ENCODE measurements at regions not wholly inside any gene's neighbourhood (a gene's known extent, or its start where the extent isn't known, plus 50 kb on each side); places are given as distances from the start of the nearest gene placed in this dataset.

DNA sequence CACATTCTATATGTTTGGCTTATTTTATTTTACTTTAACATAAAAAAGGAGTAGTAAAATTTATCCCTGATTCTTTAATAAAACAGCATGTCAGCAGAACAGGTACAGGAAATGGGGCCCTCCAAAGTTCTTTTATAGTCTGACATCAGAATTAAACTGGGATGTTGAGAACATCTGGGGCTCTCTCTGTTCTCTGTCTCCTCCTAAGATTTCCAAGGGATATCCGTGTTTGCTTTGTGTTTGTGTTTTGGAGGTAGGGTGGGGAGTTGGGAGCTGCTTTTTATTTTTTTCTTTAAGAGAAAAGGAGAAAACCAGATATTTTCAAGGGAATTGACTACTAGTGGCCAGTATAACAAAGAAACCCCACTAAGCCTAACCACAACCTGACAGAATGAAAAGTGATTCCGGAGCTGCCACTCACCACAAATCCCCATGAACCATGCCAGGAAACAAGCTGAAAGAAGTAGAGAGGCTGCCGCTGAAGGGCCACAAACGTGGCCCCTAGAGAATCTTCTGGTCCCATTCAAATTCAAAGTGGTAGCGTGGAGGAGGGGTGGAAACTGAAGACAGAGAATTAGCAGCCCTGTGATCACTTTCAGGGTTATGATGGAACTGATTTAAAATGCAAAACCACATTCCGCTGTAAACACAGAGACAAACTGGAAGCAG lies 369.6 kb upstream of the ADGRL2 start:
- DNase-seq, result no peak

DNA sequence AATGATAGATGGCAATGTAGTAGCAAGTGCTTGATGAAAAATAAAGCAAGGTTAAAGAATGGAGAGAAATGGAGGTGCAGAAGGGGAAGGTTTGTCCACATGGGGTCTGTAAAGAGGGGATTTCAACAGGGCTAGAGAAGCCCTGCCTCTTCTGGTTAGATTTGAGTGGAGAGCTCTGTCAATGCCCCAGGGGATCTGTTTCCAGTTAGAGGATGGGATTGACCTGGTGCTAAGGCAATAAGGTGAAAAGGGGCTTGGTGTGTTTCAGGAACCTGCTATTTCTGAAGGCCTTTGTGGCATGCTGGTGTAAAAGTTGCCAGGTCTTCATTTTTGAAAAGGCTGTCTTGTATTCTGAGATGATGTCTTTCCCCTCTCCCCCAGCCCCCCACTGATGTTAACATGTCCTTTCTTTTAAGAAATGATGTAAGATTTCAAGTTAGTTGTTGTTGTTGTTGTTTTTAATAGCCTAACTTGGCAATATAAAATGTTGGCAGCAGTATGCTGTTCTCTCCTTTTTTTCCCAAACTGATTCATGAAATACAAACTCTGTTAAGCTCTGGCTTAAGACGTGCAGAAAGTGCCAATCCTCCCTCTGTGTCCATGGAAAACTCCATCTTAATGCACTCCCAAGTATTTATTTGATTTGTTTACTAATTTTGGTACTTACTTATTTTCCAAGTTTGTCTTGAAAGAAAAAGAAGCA lies 370.3 kb upstream of the ADGRL2 start:
- DNase-seq, result no peak

DNA sequence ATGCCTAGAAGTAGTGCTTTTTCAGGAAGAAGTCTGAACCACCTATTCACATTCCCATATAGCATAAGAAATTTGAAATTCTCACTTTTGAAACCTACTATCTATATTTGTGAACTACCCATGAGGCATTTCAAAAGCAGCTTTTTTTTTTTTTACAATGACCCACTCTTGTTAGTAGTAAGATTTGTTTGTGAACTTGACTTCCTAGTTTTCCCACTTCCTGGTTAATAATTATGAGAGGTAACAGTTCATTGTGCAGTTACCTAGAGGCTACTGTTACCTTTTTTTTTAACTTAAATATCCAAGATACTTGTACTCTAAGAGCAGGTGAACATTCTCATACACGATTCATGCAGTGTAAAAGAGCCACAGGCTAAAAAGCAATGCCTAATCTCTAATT lies 371.7 kb upstream of the ADGRL2 start:
- DNase-seq, result no peak

DNA sequence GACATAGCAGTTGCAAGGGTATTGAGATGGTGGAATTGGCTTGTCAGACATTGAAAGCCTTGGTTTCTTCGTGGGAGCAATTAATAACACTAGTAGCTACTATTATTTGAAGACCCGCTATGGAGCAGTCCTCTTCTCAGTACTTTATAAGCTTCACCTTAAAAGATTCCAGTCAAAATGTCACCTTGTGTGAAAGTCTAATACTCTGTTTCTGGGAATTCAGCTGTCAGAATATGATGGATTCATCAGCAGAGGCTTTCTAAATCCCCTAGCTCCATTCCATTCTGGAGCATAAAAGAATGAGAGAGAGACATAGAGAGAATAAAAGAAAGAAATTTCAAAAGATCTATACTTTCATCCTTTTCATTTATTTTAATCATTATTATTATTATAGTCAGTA lies 375.9 kb upstream of the ADGRL2 start:
- no peak for DNase-seq

DNA sequence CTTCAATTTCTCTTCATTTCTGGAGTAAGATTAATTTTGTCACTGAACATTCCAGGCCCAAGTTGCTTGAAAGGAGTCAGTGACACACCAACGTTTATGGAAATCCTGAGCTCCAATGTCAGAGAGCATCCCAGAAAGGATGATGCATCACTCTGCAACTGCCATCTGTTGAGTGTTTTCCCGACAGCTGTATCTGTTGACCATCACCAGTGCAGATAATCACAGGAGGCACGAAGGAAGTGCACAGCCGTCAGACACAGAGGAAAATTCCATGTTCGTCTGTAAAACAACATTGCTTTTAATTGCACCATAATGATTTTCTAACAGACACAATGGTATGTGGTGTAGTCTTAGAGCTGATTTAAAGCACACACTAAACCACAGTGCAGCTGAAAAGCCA lies 376.7 kb upstream of the ADGRL2 start:
- DNase-seq, result no peak

DNA sequence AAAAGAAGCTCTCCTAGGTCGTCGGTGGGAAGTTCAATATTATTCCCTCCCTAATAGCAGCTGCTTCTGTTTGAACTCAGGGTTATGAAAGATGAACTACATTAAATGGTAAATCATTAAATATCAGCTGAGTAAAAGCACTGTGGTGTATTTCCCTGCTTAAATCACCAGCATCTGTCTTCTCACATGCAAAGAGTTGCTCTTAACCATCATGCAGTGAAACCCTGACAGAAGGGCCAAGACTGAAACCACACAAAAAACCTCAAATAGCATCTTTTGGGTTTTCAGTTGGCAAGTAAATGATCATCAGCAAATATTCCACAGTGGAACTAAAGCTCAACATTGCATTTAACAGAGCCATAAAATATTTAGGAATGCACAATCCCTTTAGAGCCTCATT lies 380.0 kb upstream of the ADGRL2 start:
- no peak for DNase-seq

DNA sequence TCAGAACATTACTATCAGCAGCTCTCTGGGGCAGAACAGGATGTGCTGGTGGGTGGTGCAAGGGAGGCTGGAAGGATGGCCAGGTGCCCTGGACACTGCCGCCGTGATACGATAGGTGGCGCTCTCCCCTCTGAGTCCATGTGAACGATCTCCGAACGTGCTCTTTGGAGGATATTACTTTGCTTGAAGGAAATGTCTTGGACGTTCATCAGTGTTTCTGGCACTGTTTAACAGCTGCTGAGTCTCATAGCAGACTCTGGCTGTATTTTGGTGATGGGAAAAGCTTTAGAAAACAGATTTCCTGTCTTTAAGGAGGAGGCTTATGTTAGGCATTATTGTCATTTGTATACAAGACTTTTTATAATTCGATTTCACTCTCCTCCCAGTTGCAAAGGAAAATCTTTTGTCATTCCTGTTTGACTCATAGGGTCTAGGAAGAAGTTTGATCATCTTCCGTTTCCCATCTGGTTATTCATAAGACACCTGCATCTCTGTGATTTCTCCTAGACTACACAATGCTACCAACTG lies 386.2 kb upstream of the ADGRL2 start:
- peak; percentile 89 for DNase-seq

DNA sequence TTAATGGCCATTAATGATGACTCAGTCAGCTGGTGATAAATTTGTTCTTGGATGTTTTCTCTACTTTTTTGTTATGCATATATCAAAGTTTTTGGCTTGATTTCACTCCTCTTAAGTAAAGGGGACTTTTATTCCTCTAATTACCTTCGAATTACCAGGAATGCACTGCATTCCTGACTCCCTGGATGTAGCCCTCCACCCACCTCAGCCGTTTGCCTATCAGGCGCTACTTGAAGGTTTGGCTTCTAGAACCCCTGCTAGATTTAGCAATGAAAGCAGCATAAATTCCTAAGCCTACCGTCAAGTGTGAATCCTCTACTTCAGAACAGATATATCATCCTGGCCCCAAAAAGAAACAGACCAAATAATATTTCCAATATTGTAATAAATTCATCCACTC lies 387.8 kb upstream of the ADGRL2 start:
- DNase-seq, result no peak

DNA sequence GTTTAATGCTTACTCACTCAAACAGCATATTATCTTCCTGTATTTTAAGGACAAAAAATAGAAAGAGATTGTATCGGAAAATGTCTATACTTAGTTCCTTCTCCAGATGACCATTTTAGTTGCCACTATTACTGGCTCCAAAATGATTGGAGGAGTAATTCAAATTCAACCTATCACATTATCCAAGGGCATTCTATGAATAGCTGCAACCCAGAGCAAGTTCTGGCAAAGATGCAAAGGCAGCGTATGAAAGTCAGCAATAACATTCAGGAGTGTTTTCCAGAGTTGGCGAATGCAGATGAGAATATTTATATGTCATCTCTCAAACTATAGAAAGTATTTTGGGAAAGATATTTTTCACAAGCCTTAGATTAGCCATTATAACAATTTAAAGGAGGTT lies 389.8 kb upstream of the ADGRL2 start:
- peak; percentile 43 for DNase-seq

DNA sequence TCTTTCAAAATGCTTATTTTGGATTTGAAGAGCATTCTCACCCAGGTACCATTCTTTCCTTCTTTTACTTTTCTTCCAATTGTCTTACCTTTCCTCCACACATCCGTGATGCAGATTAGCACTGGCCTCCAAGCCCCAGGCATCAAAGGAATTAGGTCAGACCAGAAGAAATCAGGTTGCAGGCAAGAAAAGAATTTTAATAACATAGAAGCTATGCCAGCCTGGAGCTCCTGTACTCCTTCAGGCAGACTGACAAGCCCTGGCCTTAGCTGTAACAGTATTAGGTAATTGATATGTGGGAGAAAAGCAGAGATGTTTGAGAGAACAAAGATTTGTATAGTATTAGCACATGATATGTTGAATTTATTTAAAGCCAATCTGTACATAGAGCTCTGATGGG lies 390.4 kb upstream of the ADGRL2 start:
- DNase-seq, result no peak

DNA sequence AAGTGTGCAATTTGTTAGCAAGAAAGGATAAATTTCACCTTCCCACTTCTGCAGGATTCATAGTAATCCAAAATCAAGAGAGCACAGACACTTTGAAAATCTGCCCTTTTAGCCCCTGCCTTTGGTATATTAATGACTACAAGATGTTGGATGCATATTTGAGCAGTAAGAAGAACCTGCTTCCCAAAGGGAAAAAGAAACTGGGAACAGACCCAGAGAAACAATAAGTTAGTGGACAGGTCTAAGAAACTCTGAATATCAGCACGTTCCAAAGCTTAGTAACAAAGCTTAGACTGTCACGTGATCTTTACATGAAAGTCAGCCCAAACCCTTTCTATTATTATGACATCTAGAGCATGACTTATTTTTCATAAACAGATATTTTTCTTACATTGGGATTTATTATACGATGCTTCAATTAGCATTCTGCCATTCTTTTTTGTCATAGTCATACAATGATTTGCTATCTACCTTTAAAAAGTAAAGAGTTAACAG lies 390.9 kb upstream of the ADGRL2 start:
- DNase-seq, result no peak

DNA sequence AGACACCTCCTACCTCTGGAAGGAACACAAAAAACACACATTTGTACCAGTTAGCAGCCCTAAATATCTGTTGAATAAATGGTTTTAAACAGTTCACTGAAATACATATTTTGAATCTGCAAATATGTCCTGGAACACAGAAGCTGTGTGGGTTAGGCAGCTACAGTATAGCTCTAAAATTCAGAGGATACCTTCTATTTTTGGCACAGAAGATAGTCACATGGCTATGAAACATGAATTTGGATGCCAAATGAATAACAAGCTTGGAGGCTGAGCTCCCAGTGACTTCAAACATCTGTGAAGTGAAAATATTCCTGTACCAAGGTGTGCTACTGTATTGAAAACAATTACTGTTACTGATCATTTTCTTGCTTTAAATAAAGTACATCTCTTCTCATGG lies 391.5 kb upstream of the ADGRL2 start:
- no peak for DNase-seq

DNA sequence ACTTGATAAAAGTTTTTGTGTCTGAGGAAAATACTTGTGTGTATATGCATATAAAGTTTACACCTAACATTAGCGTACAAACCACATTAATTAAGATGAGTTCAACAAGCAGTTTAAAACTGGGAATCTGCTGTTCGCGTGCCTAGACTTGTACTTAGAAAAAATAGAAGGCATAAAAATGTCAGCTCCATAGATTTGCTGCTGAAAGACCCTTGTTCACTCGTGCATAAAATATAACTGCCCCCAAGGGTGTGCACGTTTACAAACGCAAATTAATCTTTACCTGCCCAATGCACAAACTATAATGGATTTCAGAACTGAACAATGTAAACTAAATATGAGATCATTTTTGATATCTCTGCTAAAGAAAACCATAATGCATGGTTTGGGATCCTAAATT lies 392.3 kb upstream of the ADGRL2 start:
- DNase-seq, result no peak

DNA sequence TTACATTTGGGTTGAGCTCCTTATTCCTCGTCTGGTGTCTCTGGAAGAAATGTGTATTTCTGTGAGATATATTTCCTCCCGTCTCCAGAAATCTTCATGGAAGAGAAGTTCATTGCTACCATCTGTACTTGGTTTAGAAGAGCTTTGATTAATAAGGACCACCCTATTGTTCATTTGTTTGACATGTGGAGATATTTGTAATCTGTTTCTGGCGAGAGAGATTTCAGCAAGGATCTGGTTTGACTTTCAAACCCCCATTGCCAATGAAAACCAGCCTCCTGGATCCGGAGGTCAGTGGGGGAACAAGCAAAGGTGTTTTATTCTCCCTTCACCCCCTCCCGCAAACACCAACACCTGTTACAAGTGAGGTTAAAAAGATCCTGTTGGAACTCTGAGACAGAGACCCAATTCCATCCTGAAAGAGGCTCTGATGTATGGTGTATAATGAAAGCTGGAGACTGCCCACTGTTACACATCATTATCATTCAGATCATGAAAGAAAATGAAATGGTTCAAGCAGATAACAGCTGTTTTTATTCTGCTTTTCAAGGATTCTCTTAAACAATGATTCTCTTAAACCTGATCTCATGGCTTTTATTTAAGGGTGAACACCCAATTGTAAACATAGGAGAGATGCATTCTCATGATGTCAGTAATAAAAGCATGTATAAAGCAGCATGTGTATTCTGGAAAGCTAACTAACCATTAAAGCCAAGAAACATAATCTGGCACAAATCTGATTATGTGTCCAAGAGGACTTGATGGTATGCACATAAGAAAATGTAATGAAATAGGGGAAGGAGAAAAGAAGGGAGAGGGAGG lies 393.5 kb upstream of the ADGRL2 start:
- DNase-seq, result no peak

DNA sequence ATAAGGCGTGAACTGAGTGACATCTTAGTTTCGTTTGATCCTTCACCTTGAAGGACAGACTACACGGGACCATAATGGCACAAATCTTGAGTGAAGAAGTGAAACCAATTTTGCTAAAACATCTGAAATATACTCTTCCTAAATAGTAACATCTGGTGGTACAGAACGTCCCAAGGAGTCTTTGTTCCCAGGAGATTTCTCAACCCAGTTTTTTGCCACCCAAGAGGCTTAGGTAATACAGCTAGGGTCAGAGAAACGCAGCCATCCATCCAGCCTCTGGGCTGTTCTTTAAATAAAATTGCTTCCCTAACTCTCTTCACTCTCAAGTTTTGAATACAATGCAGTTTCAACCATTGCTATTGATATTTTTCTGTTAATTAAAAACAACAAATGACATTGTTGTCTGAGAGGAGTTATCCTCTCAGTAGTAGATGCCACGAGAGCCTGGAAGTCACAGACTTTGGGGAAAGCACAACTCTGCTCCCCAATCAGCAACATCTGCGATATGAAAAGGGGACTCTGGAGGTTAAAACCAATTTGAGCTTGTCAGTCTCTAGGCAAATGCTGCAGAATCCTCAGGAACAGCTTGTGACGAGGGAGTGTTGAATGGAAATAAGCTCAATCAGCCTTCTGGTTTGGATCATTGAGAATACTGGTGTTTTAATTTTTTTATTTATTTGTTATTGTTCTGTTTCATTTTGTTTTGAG lies 394.3 kb upstream of the ADGRL2 start:
- DNase-seq, result no peak

DNA sequence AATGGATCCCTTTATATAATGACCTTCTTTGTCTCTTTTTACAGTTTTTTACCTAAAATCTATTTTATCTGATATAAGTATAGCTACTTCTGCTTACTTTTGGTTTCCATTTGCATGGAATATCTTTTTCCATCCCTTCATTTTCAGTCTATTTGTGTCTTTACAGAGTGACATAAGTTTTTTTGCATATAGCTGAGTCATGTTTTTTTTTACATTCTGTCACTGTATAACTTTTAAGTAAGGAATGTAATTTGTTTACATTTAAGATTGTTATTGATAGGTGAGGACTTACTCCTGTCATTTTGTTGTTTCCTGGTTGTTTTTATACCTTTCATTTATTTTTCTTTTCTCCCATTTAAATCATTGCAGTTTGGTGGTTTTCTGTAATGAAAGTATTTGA lies 402.7 kb upstream of the ADGRL2 start:
- DNase-seq, result no peak

DNA sequence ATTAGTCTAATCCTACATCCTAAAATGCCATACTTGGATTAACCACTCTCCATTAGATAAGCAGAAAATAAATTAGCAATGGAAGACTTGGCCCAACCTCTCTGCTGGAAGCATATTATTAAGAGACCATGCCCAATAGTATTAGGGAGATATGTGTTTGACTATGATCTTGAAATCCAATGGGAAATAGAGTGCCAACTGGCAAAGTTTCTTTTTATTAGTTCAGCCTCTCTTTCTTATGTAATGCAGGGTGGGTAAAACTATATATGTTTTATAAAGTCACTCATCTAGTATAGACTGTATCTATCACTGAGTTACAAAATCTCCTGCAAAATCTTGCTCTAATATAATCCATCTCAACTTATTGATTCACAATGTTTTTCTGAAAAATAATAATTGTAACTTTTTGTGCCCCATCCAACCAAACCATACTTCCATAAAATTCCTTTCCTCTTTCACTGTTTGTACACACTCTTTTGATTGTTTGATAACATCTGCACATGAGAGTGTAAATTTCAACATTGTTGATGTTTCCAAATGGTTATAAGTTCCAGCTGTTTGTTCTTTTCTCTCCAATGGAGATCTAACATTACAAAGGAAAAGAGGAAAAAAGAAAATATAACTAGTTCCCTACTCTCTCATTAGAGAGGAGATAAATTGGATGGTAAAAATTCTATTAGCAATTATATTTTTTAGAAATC lies 408.1 kb upstream of the ADGRL2 start:
- no peak for DNase-seq

DNA sequence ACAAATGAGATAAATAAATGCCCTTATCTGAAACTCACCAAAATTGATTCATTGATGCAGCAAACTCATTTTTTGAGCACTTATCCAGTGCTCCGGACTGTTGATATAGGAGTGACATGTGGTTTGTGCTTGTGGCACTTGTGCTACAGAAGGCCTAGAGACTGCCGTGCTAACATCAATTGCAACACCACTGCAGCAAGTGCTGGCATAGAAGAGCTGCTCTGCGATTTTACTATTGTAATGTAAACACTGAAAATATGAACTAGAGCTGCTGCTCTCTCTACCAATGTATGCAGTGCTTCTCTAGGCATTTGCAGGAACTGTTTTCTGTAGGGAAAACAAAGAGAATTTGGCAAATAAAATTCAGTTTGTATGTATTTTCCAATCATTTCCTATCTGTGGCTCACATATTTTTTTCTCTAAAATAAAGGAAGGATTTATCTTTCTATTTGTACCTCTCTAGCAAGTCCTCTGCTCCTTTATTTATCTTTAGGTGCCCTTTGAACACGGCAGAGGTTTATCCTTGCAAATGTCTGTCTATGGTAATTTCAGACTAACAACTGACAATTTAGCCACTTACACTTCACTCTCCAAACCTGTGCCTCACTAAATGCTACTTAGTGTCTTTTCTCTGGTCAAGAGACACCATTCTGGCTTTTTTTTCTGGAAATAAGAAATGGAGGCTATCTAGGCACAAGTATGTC lies 409.5 kb upstream of the ADGRL2 start:
- DNase-seq, result no peak

DNA sequence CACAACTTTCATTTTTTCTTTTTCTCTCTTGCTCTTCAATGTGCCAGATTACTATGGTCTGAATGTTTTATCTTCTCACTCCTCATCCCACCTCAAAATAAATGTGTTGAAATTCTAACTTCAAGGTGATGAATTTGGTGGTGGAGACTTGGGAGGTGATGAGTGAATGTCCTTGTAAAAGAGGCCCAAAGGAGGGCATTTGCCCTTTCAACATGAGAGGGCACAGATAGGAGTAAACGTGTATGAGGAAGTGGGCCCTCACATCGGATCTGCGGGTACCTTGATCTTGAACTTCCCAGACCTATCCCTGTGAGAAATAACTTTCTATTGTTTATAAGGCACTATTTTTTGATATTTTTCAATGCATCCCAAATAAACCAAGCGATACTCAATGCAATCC lies 412.3 kb upstream of the ADGRL2 start:
- no peak for DNase-seq

DNA sequence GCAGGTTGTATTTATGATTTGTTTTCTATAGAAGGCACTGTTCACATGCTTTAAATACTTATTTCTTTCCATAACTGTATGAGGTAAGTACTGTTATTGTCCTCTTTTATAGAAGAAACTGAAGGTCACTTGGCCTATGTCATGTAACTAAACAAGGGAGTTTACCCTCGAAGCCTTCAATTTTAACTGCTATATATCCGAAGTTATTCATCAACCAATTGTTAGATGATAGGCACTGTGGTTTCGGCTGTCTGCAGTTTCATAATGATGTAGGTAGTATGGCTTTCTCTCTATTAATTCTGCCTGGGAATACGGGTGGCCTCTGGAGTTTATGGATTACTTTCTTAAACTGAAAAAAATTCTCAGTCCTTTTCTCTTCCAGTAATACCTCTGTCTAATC lies 413.3 kb upstream of the ADGRL2 start:
- DNase-seq, result no peak

DNA sequence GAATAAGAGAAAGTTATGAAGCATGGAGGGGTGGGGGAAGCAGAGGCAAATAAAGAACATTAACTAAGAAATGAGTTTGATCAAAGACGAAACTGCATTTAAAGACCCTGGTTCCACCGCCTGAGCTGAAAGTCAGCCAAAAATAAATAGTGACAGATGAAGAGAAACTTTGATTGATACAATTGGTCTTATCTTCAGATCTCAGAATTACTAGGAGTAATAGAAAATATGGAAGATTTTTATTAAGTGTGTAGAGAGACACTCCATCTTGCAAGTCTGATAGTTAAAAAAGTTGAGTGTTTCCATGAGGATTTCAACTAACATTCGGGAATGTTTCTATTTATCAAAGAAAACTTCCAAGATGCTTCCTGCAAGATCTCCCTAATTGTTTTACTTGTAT lies 418.2 kb upstream of the ADGRL2 start:
- DNase-seq, result no peak

DNA sequence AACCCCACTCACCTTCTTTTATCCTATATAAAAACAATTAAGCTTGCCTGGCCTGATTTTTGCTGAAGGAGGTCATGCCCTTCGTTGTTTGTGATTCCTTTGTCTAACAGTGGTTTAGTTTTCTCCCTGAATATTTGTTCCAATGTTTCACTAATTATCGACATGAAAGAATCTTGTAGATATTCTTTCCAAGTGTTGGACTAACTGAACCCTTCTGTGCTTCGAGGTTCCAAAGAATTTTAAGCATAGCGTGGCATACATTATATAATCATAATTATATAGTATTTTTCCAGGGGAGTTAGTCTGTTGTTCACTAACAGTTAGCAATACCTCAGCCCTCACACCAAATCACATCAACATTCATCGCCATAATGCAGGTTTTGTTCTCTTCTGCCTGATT lies 418.9 kb upstream of the ADGRL2 start:
- DNase-seq, result no peak

Data from right hindlimb (tissue), 1 donor.